ENCODE measurements at regions not wholly inside any gene's neighbourhood (a gene's known extent, or its start where the extent isn't known, plus 50 kb on each side); places are given as distances from the start of the nearest gene placed in this dataset.

- no peaks in the 10 kb centered on the region for H3K36me3 ChIP-seq (ENCODE audit: control insufficient read depth in 2 of 2, insufficient read depth in 2 of 2, low read length in 1 of 2)
- no peaks in the 10 kb centered on the region for H3K4me1 ChIP-seq (ENCODE audit: control insufficient read depth in 2 of 2, insufficient read depth in 2 of 2, low read length in 2 of 2)
- 85% methylated on average over 32 of the region's 32 CpGs for WGBS
- no peak overlapping the region for H3K27ac ChIP-seq (ENCODE audit: low read depth in 1 of 2, low read length in 1 of 2)
- peaks cover 1 to 19% of the 10 kb centered on the region in 2 donors for H3K9me3 ChIP-seq (ENCODE audit: control insufficient read depth in 2 of 2, insufficient read depth in 1 of 2, low read length in 1 of 2)
- no peak overlapping the region for H3K4me3 ChIP-seq (ENCODE audit: low read length in 2 of 2)
- no peak for DNase-seq (ENCODE audit: low read depth in 6 of 9, low spot score in 9 of 9)
- no peaks in the 10 kb centered on the region for H3K27me3 ChIP-seq (ENCODE audit: control insufficient read depth in 2 of 2, insufficient read depth in 1 of 2, low read length in 1 of 2)
Observed at GRCh38 chr2:187003038-187003554, 154.1 kb upstream of the ZSWIM2 start.

GRCh38 chr2:187002242-187002641, 153.3 kb upstream of the ZSWIM2 start:
- H3K36me3 ChIP-seq (ENCODE audit: control insufficient read depth in 2 of 2, insufficient read depth in 2 of 2, low read length in 1 of 2): no peaks in the 10 kb centered on the region
- H3K27me3 ChIP-seq (ENCODE audit: control insufficient read depth in 2 of 2, insufficient read depth in 1 of 2, low read length in 1 of 2): no peaks in the 10 kb centered on the region
- no peak overlapping the region for H3K4me3 ChIP-seq (ENCODE audit: low read length in 2 of 2)
- peaks cover 1 to 19% of the 10 kb centered on the region in 2 donors for H3K9me3 ChIP-seq (ENCODE audit: control insufficient read depth in 2 of 2, insufficient read depth in 1 of 2, low read length in 1 of 2)
- DNase-seq (ENCODE audit: low read depth in 6 of 9, low spot score in 9 of 9): no peak
- H3K4me1 ChIP-seq (ENCODE audit: control insufficient read depth in 2 of 2, insufficient read depth in 2 of 2, low read length in 2 of 2): no peaks in the 10 kb centered on the region
- no peak overlapping the region for H3K27ac ChIP-seq (ENCODE audit: low read depth in 1 of 2, low read length in 1 of 2)
- WGBS: 98% methylated on average over 18 of the region's 18 CpGs

DNA sequence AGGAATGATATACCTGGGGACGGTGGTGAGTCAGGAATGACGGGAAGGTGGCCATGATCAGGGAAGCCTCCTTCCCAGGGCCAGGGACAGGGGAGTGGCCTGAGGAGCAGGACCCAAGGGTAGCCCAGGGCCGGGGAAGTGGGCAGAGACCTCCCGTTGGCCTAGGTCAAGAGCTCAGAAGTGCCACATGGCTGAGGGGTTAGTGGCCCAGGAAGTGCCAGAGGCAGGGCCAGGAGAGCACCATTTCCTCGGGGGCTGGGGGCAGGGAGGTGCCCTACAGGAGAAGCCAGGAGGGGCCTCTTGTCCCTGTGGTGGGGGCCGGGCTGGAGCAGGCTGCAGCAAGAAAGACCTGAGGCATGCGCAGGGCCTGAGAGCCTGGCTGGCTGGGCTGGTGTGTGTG, 152.3 kb upstream of the ZSWIM2 start:
- H3K36me3 ChIP-seq (ENCODE audit: control insufficient read depth in 2 of 2, insufficient read depth in 2 of 2, low read length in 1 of 2): no peaks in the 10 kb centered on the region
- peaks cover 1 to 19% of the 10 kb centered on the region in 2 donors for H3K9me3 ChIP-seq (ENCODE audit: control insufficient read depth in 2 of 2, insufficient read depth in 1 of 2, low read length in 1 of 2)
- H3K4me3 ChIP-seq (ENCODE audit: low read length in 2 of 2): no peak overlapping the region
- 97% methylated on average over 7 of the region's 7 CpGs for WGBS
- H3K27me3 ChIP-seq (ENCODE audit: control insufficient read depth in 2 of 2, insufficient read depth in 1 of 2, low read length in 1 of 2): no peaks in the 10 kb centered on the region
- H3K27ac ChIP-seq (ENCODE audit: low read depth in 1 of 2, low read length in 1 of 2): no peak overlapping the region
- no peak for DNase-seq (ENCODE audit: low read depth in 6 of 9, low spot score in 9 of 9)
- no peaks in the 10 kb centered on the region for H3K4me1 ChIP-seq (ENCODE audit: control insufficient read depth in 2 of 2, insufficient read depth in 2 of 2, low read length in 2 of 2)

DNA sequence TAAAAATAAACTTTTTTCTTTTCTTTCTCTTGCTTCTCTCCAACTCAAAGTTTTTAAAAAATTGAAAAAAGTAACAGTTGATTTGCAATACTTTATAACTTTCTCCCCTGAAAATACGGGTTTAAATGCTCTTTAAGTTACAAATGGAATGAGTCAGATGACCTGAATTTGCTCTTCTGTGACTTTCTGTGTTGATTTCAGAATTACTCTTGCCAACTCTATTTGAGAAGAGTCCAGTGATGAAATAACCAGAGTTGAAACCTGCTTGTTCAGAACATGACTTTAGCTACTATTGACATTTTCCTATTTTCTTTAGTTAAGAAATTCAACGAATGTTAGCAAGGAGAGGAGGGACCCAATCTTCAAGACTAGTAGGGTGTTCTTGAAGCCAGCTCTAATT, 146.1 kb upstream of the ZSWIM2 start:
- Histone ChIP-seq H3K27me3 (ENCODE audit: control insufficient read depth in 2 of 2, insufficient read depth in 1 of 2, low read length in 1 of 2) (no peaks in the 10 kb centered on the region), H3K27ac (ENCODE audit: low read depth in 1 of 2, low read length in 1 of 2) (no peak overlapping the region), H3K36me3 (ENCODE audit: control insufficient read depth in 2 of 2, insufficient read depth in 2 of 2, low read length in 1 of 2) (no peaks in the 10 kb centered on the region), H3K4me3 (ENCODE audit: low read length in 2 of 2) (no peak overlapping the region), H3K4me1 (ENCODE audit: control insufficient read depth in 2 of 2, insufficient read depth in 2 of 2, low read length in 2 of 2) (no peaks in the 10 kb centered on the region), H3K9me3 (ENCODE audit: control insufficient read depth in 2 of 2, insufficient read depth in 1 of 2, low read length in 1 of 2) (no peaks in the 10 kb centered on the region)
- WGBS: 85% methylated on average over 2 of the region's 2 CpGs
- DNase-seq (ENCODE audit: low read depth in 6 of 9, low spot score in 9 of 9): no peak

DNA sequence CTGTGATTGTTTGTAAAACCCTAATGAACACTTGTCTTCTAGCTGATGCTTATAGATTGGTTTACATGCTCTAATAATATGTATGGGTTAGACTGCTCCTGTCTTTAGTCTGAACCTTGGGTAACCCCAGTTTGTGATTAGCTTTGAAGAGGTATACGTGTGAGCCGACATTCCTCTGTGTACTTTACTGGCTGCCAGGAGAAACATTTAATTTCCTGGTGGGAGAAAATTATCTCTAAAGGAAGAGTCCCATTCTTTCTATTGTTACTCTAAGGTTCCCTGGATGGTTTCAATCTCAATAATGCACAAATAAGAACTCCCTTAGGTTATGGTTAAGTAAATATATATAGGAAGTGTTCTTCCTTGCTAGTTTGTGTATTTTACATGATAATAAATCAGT, 143.6 kb upstream of the ZSWIM2 start:
- no peak for DNase-seq (ENCODE audit: low read depth in 6 of 9, low spot score in 9 of 9)
- H3K27me3 ChIP-seq (ENCODE audit: control insufficient read depth in 2 of 2, insufficient read depth in 1 of 2, low read length in 1 of 2): no peaks in the 10 kb centered on the region
- H3K27ac ChIP-seq (ENCODE audit: low read depth in 1 of 2, low read length in 1 of 2): no peak overlapping the region
- no peak overlapping the region for H3K4me3 ChIP-seq (ENCODE audit: low read length in 2 of 2)
- WGBS: 89% methylated on average over 2 of the region's 2 CpGs
- no peaks in the 10 kb centered on the region for H3K4me1 ChIP-seq (ENCODE audit: control insufficient read depth in 2 of 2, insufficient read depth in 2 of 2, low read length in 2 of 2)
- no peaks in the 10 kb centered on the region for H3K36me3 ChIP-seq (ENCODE audit: control insufficient read depth in 2 of 2, insufficient read depth in 2 of 2, low read length in 1 of 2)
- no peaks in the 10 kb centered on the region for H3K9me3 ChIP-seq (ENCODE audit: control insufficient read depth in 2 of 2, insufficient read depth in 1 of 2, low read length in 1 of 2)

DNA sequence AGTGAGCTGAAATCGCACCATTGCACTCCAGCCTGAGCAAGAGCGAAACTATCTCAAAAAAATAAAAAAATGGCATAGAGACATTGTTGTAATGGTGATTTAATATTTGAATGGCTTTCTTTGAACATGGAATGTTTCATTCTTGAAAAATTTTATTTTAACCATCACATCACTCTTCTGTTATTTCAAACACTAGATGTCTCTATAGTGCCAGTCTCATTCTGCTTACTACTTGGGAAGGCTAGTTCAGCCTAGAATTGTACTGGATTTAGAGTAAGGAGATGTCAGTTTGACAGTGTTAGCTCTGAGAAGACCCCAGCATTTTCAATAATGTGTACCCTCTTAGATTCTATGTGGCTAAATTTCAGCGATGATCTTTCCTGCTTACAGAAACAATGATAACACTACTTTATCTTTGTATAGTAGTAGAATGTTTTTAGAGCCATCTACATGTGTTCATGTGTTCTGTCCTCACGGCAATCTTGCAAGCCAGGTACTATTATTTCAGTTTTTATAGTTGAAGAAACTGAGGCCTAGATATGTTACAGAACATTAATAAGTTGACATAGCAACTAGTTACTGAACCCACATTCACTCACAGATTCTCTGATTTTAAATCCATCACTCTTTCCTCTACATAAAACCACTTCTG, 142.9 kb upstream of the ZSWIM2 start:
- DNase-seq (ENCODE audit: low read depth in 6 of 9, low spot score in 9 of 9): no peak
- H3K36me3 ChIP-seq (ENCODE audit: control insufficient read depth in 2 of 2, insufficient read depth in 2 of 2, low read length in 1 of 2): no peaks in the 10 kb centered on the region
- H3K27me3 ChIP-seq (ENCODE audit: control insufficient read depth in 2 of 2, insufficient read depth in 1 of 2, low read length in 1 of 2): no peaks in the 10 kb centered on the region
- WGBS: 93% methylated on average over 4 of the region's 4 CpGs
- H3K27ac ChIP-seq (ENCODE audit: low read depth in 1 of 2, low read length in 1 of 2): no peak overlapping the region
- no peaks in the 10 kb centered on the region for H3K4me1 ChIP-seq (ENCODE audit: control insufficient read depth in 2 of 2, insufficient read depth in 2 of 2, low read length in 2 of 2)
- H3K4me3 ChIP-seq (ENCODE audit: low read length in 2 of 2): no peak overlapping the region
- H3K9me3 ChIP-seq (ENCODE audit: control insufficient read depth in 2 of 2, insufficient read depth in 1 of 2, low read length in 1 of 2): no peaks in the 10 kb centered on the region

DNA sequence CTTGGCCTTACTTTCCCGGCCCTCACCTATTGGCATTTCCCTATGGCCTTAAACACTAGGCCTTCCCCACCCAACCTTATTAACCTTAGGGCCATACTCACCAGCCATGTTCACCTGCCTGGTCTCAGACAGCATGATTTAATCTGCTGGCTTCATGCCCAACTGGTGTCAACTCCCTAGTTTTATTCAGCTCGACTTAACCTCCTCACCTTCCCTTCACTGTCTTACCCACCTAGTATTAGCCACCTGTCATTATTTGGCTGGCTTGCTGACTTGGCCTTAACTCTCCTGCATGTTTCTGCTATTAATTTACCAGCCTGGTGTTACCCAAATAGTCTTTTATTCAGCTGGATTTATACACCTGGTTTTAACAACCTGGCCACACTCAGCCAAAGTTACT, 136.0 kb upstream of the ZSWIM2 start:
- no peaks in the 10 kb centered on the region for H3K27me3 ChIP-seq (ENCODE audit: control insufficient read depth in 2 of 2, insufficient read depth in 1 of 2, low read length in 1 of 2)
- 92% methylated on average over 2 of the region's 2 CpGs for WGBS
- H3K36me3 ChIP-seq (ENCODE audit: control insufficient read depth in 2 of 2, insufficient read depth in 2 of 2, low read length in 1 of 2): no peaks in the 10 kb centered on the region
- no peak overlapping the region for H3K27ac ChIP-seq (ENCODE audit: low read depth in 1 of 2, low read length in 1 of 2)
- DNase-seq (ENCODE audit: low read depth in 6 of 9, low spot score in 9 of 9): no peak
- H3K9me3 ChIP-seq (ENCODE audit: control insufficient read depth in 2 of 2, insufficient read depth in 1 of 2, low read length in 1 of 2): no peaks in the 10 kb centered on the region
- H3K4me3 ChIP-seq (ENCODE audit: low read length in 2 of 2): no peak overlapping the region
- no peaks in the 10 kb centered on the region for H3K4me1 ChIP-seq (ENCODE audit: control insufficient read depth in 2 of 2, insufficient read depth in 2 of 2, low read length in 2 of 2)

DNA sequence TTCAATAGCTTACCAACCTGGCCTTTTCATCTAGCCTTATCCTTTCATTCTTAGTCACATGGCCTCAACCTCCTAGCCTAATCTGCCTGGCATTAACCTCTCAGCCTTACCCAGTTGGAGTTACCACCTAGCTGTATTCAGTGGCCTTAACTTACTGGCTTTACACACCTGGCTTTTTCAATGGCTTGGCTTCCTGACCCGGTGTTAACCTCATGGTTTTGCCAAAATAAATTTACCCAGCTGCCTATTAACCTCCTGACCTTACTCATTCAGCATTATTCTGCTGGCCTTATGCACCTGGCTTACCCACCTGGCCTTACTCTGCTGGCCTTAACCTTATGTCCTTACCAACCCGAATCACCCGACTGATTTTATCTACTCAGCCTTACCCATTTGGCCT, 135.5 kb upstream of the ZSWIM2 start:
- H3K9me3 ChIP-seq (ENCODE audit: control insufficient read depth in 2 of 2, insufficient read depth in 1 of 2, low read length in 1 of 2): no peaks in the 10 kb centered on the region
- no peaks in the 10 kb centered on the region for H3K36me3 ChIP-seq (ENCODE audit: control insufficient read depth in 2 of 2, insufficient read depth in 2 of 2, low read length in 1 of 2)
- H3K27me3 ChIP-seq (ENCODE audit: control insufficient read depth in 2 of 2, insufficient read depth in 1 of 2, low read length in 1 of 2): no peaks in the 10 kb centered on the region
- no peak for DNase-seq (ENCODE audit: low read depth in 6 of 9, low spot score in 9 of 9)
- H3K4me1 ChIP-seq (ENCODE audit: control insufficient read depth in 2 of 2, insufficient read depth in 2 of 2, low read length in 2 of 2): no peaks in the 10 kb centered on the region
- H3K4me3 ChIP-seq (ENCODE audit: low read length in 2 of 2): no peak overlapping the region
- no peak overlapping the region for H3K27ac ChIP-seq (ENCODE audit: low read depth in 1 of 2, low read length in 1 of 2)
- WGBS: over 99% methylated on average over 3 of the region's 3 CpGs

- Histone ChIP-seq H3K9me3 (ENCODE audit: control insufficient read depth in 2 of 2, insufficient read depth in 1 of 2, low read length in 1 of 2) (no peaks in the 10 kb centered on the region), H3K4me3 (ENCODE audit: low read length in 2 of 2) (no peak overlapping the region), H3K27me3 (ENCODE audit: control insufficient read depth in 2 of 2, insufficient read depth in 1 of 2, low read length in 1 of 2) (no peaks in the 10 kb centered on the region), H3K36me3 (ENCODE audit: control insufficient read depth in 2 of 2, insufficient read depth in 2 of 2, low read length in 1 of 2) (no peaks in the 10 kb centered on the region), H3K4me1 (ENCODE audit: control insufficient read depth in 2 of 2, insufficient read depth in 2 of 2, low read length in 2 of 2) (no peaks in the 10 kb centered on the region), H3K27ac (ENCODE audit: low read depth in 1 of 2, low read length in 1 of 2) (no peak overlapping the region)
- 91% methylated on average over 11 of the region's 11 CpGs for WGBS
- no peak for DNase-seq (ENCODE audit: low read depth in 6 of 9, low spot score in 9 of 9)
Observed at GRCh38 chr2:186980787-186981550, 132.0 kb upstream of the ZSWIM2 start.

Measured in thymus (tissue), 11 donors.